GM21515 (cell line): ENCODE measurements at regions not wholly inside any gene's neighbourhood (a gene's known extent, or its start where the extent isn't known, plus 50 kb on each side); places are given as distances from the start of the nearest gene placed in this dataset.
"Not testable (repeated sequence)": the region's sequence is repeated elsewhere in the genome, so short reads cannot be mapped to it uniquely, and the experiment has no call there.

Experiments used
- ATAC-seq: cut with Tn5 transposase; IDR thresholded peaks from one replicate; pipeline ENCODE4 v1.9.1; 2021; ENCODE audit not compliant: unreplicated experiment

DNA sequence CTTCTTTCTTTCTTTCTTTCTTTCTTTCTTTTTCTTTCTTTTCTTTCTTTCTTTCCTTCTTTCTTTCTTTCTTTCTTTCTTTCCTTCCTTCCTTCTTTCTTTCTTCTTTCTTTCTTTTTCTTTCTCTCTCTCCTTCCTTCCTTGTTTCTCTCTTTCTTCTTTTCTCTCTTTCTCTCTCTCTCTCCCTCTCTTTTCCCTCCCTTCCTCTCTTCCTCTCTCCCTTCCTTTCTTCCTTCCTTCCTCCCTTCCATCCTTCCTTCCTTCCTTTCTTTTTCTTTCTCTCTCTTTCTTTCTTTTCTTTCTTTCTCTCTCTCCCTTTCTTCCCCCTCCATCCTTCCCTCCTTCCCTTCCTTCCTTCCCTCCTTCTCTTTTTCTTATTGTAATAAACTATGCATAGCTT is 105.5 kb downstream of the ZBTB18 start:
- not testable (repeated sequence) for ATAC-seq

DNA sequence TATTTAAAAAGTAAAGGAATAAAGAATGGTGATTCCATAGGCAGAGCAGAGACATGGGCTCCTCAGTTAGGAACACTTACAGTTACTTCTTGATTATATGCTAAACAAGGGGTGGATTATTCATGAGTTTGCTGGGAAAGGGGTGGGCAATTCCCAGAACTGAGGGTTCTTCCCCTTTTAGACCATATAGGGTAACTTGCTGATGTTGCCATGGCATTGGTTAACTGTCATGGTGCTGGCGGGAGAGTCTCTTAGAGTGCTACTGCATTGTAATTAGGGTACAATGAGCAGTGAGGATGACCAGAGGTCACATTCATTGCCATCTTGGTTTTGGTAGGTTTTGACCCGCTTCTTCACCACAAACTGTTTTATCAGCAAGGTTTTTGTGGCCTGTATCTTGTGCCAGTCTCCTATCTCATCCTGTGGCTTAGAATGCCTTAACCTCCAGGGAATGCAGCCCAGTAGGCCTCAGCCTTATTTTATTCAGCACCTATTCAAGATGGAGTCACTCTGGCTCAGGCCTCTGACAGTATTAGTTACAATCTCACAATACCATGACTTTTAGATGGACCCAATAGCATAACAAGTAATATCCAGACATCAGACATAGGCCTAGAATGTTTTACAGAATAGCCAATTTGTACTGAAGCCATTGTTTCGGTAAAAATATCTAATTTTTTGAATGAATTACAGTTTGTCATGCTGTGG is 106.8 kb downstream of the ZBTB18 start:
- no peak for ATAC-seq

DNA sequence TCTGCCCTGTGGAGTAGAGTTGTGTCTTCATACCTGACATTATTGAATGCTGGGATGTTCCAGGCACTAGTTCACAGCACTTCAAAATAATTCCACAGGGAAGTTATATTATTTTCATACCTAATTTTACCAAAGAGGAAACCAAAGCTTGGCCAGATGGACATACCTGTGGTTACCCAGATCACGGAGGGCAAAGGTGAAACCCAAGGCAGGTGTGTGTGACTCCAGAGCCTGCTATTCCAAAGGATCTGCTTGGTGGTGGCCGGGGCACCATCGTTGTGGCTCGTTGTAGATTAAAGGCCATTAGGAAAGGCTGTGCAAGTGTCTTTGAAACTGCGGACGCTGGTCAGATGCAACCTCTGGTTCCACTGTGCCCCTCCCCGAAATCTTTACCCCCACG is 108.6 kb downstream of the ZBTB18 start:
- ATAC-seq = no peak

DNA sequence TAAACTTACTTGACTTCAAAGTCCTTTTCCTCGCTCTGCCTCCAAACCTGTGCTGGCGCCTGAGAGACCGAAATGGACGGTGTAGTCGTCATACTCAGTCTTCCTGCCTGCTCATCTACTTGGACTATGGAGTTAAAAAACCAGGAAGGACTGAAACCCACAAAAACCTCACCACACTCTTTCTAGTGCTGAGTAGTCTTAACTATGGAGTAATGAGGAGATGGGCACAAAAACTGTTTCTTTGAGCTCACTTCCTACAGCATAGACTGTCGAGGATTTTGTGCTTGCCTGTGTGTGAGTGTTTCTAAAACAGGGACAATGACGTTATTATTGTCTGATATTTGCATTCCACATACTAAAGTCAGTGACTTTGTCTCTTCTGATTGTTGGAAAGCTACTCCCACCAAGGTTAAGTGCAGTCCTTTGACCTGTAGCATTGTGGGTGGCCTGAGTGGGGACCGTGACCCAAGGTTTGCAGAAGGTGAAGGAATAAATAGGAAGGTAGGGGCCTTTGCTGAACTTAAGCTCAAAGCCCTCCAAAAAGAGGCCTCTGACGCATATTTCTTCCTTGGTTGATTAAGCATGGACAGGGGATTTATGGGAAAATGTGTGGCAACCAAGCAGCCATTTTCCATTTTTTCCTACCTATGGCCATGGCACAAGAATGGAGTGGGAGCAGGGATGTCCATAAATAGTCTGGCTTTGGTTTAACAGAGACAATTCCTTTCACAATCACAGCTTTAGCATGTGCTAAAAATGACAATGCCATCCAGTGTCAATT is 109.6 kb downstream of the ZBTB18 start:
- ATAC-seq = no peak

DNA sequence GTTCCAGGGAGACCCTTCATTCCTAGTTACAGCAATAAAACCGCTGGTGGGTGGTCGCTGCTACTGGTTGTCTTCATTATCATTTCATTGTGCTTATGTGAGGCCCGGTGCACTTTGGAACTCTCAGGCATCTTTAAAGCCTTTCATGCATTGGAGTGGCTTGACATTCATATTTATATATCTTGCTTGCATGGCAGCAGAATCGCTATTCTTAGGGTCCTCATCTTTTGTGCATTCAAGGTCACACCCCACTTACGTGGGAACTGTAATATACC is 110.1 kb downstream of the ZBTB18 start:
- no peak for ATAC-seq

DNA sequence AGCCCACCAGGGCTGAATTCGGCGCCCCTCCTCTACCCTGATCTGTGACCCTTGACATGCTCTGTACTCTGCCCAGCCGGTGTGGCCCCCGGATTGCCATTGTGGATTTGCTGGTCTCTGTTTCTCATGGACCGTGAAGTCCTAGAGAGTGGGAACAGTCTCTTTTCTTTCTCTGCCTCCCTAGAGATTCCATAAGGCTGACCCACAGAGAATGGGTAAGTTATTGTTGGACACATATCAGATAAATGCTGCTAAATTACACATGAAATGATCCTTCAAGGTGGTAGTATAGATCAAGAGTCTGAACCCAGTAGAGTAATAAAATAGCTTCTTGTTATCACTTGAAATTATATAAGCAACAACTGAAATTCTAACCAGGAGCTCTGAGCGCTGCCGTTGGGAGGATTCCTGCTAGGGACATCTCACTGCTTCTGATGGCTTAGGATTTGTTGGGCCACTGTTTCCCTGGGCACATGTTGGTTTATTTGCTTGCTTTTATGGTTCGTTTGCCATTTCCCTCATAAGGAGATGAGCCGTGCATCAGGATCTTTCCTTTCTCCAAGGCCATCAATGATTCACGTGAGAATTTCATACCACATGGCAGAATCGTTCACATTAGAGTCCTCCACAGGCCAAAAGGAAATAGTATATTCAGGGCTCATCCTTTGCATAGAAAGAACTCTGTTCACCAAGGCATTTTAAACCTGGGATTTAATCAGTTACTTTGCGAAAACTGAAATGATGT is 111.9 kb downstream of the ZBTB18 start:
- no peak for ATAC-seq

DNA sequence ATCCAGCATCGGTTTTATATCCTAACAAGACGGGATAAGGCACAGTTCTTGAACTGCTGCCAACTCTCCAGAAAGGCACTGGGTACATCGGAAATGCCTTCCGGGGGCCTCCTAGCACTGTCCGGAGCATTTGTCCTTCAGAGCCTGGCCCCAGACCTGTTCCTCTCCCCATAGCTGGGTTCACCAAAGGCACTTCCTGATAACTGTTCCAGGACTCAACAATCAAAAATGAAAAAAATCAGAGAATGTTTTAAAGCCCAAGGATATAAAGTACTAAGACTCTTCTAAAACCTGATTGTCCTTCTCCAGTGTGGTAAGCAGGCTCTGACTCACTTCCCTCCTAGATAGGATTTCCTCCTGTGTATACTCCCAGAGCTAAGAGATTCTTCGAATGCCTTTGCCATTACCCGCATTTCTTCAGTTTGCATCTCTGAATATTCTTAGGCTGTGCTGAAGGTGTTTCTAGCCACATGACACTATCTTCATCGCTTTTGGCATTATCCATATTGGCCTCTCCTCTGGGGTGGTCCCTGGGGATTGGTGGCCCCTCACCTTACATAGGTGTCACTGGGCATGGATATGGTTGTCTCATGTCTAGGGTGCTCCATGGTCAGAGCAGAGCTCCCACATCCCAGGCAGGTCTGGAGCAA is 112.9 kb downstream of the ZBTB18 start:
- ATAC-seq = no peak

DNA sequence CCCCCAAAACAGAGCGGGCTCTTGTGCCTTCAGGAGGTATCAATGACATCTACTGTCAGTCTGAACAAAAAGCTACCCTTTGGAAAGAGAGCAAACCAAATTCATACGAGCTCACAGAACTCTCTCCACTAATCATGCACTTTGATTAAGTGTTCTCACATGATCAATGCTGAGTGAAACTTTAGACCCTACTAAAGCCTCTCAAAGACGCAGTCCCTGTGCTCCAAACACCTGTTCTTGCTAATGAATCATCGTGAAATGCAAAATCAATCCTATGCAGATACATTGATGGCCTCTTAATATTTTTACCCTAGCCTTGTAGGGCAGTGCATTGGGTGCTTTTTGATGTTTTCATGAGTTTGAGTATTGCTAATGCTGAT is 113.4 kb downstream of the ZBTB18 start:
- ATAC-seq = no peak

DNA sequence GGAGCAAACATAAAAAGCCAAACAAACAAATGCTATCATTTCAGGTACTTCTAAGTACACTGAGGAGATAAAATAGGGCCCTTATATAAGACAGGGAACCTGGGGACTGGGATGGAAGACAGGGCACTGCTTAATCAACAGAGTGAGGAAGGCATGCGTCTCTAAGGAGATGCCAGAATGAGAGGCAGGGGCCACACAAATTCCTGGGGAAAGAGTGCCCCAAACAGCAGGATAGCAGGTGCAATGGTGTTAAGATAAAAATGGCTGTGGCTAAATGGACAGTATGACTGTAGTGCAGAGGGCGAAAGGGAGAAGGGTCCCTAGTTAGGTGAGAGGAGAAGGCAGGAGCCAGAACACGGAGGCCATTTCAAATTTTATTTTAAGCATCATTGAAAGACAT is 113.9 kb downstream of the ZBTB18 start:
- ATAC-seq = no peak

DNA sequence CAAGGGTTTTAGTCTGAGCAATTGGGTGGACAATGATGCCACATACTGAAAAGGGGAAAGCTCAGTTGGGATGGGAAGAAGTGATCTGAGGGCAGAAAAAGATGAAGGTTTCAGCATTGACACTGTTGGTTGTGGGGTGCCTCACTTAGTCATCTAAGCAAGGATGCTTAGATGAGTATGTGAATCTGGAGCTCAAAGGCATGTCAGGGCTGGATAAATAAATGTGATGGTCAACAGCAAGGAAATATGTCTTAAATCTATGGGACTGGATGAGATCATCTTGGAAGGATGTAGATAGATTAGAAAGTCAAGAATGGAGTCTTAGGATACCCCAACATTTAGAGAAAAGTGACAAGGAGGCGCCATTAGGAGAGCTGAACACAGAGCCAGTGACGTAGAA is 114.6 kb downstream of the ZBTB18 start:
- no peak for ATAC-seq

DNA sequence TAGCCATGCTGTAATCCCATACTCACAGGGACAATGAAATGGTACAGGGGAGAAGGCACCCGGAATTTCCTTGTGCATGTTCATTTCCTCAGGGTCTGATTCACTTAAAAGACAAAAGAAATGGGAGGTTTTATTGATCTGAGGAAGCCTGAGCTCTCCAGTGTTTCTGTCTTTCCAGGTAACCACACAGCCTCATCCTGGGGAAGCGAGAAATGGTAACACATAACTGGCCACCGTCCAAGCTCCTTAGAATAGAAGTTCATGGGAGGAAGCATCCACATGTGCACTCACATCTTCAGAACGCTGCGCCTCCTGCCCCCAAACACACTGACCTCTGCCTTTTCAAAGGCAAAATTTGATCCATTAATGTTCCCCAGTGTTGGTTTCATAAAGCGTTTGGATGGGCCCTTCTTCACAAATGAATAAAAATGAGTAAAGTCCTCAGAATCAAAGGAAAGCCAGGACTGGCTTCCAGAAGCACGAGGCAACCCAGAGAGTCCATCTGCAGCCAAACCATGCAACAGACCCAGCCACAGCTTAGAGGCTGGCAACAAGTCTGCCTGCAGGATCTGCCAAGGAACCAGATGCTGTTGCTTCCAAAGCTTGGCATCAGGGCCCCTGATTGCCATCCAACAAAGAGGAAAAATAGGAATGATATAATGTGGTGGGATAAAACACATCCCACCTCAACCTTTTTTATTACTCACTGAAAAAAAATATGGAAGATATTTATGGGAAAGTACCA is 120.3 kb downstream of the ZBTB18 start:
- no peak for ATAC-seq

DNA sequence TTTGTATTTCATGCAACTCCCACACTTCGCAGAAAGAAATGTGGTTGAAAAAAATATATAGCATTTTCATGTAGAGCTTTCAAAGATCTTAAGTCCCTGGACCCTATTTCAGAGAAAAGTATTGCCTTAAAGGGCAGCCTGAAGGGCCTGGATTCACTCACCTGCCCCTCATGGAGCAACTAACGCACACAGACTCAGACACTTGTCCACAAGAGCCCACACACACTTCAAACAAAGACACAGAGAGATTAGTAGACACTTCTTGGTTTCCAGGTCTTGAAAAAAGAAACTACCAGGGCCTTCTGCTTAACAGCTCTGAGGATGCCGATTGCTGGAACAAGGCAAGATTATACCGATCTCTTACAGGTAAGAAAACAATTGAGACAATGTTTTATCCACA is 122.2 kb downstream of the ZBTB18 start:
- no peak for ATAC-seq

DNA sequence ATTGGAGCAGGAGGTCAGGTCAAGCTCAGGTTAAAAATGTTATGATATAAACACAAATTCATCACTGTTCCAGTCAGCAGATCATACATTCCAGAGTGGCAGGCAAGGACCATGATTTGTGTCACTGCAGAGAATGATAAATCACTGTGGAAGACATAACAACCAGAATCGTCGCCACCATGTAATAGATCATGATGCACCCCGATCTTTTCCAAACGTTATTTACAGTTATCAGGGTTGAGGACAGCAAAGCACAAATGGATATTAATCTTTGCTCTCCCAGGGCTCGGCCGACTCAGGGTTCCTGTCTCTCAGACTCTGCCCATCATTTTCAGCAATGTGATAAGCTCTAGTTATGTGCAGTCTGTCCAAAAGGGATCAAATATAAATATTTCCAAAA is 122.7 kb downstream of the ZBTB18 start:
- ATAC-seq = no peak

DNA sequence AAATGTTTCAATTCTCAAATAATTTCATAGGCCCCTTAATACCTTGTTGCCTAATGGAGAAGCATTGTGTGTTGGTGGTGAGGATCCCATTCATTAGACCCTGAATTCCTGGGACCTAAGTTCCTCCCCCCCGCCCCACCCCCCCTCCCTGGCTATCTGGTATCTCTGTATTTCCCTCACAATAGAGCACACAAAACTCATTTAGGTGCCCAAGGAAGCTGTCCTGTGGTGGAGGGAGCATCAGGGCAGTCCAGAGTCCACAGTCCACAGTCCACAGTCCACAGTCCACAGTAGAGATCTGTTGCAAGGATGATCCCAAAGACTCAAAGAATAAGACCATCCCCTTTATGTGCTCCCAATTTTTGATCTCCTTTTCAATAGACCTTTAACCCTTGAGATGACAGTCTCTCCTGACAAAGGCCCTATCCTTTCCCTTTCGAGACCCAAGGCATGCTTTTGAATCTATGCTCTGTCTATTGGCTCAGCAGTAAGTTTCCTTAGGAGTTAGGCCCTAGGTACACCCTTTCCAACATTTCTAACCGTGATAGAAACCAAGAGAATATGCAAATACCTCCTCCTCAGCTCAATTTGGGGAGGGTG is 123.9 kb downstream of the ZBTB18 start:
- ATAC-seq = no peak

DNA sequence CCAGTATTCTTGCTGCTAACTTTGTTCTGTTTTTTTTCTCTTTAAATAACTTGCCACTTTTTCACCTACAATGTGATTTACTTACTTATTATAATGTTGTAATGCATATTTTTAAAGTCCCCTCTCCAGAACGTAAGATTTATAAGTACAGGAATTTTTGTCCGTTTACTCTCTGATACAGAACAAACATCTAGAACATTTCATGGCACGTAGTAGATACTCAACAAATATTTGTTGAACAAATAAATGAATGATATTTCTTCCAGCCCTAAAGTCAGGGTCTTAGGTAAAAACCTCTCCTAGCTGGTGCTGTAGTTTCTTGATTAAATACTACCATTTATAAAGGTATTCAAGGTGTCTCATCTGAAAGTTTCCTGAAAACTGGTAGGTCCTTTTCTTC is 125.1 kb downstream of the ZBTB18 start:
- no peak for ATAC-seq

DNA sequence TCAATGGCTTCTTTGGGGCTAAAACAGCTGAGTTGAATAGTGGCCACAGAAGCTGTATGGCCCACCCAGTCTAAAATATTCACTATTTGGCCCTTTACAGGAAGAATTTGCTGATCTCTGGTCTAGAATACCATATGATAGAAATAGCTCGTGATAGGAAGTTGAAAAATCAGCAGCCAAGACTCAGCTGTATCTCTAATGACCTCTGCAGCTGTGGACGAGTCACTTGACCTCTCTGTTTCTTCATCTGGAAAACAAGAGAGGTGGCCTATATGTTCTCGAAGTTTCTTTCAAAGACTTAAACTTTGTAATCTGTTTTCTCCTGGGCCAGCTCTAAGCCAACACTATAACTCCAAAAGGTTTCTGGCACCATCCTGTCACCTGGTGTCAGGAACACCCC is 129.2 kb downstream of the ZBTB18 start:
- ATAC-seq = no peak

DNA sequence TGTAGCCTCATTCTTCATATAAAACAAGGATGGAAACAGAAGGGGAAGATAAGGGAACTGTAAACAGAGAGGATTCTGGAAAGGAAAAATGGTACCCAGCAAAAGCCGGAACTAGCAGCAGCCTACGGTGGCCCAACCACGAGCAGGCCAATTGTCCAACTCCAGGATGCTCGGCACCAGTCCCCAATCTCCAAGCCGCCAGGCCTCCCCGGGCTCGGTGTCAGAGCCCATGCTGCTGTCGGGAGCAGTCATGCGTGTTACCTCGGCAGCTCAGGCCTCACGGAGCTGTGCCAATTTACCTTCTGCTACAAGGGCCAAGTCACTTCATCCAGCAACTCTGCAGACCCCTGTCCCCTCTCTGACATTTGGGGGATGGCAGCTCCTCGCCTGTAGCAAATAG is 130.8 kb downstream of the ZBTB18 start:
- ATAC-seq = no peak

DNA sequence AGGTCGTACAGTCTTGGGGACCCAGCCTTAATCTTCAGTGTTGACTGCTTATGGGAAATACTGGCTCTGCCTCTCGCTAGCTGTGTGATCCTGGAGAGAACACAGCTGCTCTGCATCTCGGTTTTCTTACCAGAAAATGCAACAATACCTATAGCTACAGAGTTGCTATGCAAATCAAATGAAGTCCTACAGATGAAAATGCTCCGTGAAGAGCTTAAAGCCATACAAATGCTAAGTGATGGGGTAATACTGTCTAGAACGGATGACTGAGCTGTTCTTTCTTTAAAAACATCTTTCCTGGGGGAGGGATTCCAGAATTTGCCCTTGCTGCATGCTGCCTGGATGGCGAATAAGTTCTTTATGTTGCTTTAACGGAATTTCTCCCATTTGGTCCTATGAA is 132.0 kb downstream of the ZBTB18 start:
- ATAC-seq = no peak

DNA sequence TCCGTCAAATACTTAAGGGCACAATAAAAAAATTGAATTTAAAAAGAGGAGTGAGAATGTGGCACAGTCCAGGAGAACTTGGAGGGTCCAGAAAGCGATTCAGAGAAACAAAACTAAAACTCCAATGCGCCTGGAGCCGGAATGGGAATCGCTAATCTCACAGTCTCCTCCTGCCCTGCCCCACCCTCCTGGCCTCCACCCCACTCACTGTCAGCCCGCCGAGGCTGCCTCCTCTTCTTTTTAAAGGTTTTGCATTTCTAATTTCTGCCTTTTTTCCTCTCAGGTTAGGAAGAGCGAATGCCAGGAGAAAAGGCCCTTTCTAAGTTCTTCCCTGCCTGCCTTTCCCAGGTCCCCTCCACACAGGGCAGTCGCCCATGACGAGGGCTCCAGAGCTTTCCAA is 135.3 kb downstream of the ZBTB18 start:
- ATAC-seq = no peak

DNA sequence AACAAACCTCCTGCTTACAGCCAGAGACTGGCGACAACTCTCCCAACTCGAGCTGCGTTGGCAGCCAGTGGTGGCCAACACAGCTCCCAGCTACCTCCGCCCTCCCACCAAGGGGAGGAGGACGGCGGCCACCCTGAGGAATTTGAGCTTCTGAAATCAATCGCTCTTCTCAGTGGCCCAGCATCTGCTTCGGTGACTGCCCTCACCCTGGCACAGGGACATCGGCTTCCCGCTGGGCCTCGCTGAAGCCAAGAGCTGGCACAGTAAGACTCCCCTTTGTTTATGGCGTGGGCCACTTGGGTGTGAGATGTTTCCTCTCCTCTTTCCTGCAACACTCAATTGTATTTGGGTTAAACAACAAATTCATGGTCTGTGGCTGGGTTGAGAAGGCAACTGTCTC is 136.2 kb downstream of the ZBTB18 start:
- no peak for ATAC-seq

DNA sequence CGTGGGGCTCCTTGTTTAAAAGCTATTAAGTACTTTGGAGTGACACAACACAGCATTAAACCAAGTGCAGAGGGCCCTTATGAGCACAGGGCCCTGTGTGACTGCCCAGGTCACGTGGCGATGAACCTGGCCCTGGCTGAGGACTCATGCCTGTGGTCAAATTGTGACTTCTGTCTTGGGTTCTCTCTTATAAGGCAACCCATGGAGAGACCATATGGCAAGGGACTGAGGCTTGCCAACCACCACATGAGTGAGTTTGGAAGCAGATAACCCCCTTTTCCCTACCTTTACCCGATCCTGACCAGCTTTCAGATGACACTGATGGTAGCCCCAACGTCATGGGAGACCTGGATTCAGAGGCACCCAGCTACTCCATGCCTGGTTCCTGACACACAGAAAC is 140.5 kb downstream of the ZBTB18 start:
- no peak for ATAC-seq
